Progenitor cell of endocrine pancreas (in vitro differentiated cells): ENCODE measurements at regions not wholly inside any gene's neighbourhood (a gene's known extent, or its start where the extent isn't known, plus 50 kb on each side); places are given as distances from the start of the nearest gene placed in this dataset.

ENCODE experiments used
- DNase-seq: peaks from one replicate; pipeline ENCODE4 v3.0.0; 2021; ENCODE audit warnings: low spot score; ENCODE audit not compliant: unreplicated experiment
- H3K27ac Mint-ChIP-seq: 2 replicates; pipeline ENCODE4 v1.8.0; 2021; ENCODE audit warnings: mild to moderate bottlenecking, moderate library complexity, mixed read lengths
- H3K27me3 Mint-ChIP-seq: 2 replicates; pipeline ENCODE4 v1.8.0; 2021; ENCODE audit warnings: mixed read lengths
- H3K36me3 Mint-ChIP-seq: 2 replicates; pipeline ENCODE4 v1.8.0; 2022; ENCODE audit warnings: mixed read lengths; ENCODE audit not compliant: insufficient read depth
- H3K4me1 Mint-ChIP-seq: 2 replicates; pipeline ENCODE4 v1.8.0; 2021; ENCODE audit warnings: low read depth, mixed read lengths
- H3K4me3 Mint-ChIP-seq: 2 replicates; pipeline ENCODE4 v1.8.0; 2021; ENCODE audit warnings: low read depth, mild to moderate bottlenecking, moderate library complexity, mixed read lengths
- H3K9me3 Mint-ChIP-seq: 2 replicates; pipeline ENCODE4 v1.8.0; 2021; ENCODE audit warnings: low read depth, mixed read lengths
- TF ChIP-seq, protein P1 (sequence below): fragments of 200-600 bp; sonication (generic); IDR thresholded peaks from one replicate; pipeline ENCODE4 v1.5.0; 2021; ENCODE audit warnings: antibody characterized with exemption, mild to moderate bottlenecking; ENCODE audit not compliant: unreplicated experiment

DNA sequence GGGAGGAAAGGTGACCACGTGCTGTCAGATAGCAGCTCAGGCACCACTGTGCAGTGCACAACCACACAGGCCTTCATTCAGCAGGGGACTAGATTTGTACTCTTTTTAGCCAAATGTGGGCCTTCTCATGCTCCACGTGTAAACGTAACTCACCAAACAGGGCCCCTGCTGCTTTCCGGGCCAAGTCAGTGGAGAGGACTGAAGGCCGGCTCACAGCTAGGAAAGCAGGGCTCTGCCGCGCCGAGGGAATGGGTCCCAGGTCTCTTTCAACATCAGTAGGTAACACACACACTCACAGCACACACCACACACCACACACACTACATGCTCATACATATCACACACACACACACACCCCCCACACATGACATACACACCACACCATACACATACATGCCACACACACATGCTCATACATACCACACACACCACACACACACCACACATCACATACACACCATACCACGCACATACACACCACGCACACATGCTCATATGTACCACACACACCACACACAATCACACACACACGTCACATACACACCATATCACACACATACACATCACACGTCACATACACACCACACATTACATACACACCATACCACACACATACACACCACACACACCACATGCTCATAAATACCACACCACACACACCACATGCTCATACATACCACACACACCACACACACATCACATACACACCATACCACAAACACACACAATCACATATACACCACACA, 124.0 kb upstream of the ERG start:
- TF ChIP-seq, protein P1, sequence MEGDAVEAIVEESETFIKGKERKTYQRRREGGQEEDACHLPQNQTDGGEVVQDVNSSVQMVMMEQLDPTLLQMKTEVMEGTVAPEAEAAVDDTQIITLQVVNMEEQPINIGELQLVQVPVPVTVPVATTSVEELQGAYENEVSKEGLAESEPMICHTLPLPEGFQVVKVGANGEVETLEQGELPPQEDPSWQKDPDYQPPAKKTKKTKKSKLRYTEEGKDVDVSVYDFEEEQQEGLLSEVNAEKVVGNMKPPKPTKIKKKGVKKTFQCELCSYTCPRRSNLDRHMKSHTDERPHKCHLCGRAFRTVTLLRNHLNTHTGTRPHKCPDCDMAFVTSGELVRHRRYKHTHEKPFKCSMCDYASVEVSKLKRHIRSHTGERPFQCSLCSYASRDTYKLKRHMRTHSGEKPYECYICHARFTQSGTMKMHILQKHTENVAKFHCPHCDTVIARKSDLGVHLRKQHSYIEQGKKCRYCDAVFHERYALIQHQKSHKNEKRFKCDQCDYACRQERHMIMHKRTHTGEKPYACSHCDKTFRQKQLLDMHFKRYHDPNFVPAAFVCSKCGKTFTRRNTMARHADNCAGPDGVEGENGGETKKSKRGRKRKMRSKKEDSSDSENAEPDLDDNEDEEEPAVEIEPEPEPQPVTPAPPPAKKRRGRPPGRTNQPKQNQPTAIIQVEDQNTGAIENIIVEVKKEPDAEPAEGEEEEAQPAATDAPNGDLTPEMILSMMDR, result no peak
- Mint-ChIP-seq H3K4me1 (no peaks in the 10 kb centered on the region), H3K27ac (no peak overlapping the region), H3K36me3 (no peaks in the 10 kb centered on the region), H3K4me3 (no peak overlapping the region), H3K27me3 (peaks cover 3% of the 10 kb centered on the region), H3K9me3 (no peaks in the 10 kb centered on the region)
- DNase-seq, result no peak

- TF ChIP-seq, protein P1, result no peak
- Mint-ChIP-seq H3K9me3 (no peaks in the 10 kb centered on the region), H3K36me3 (no peaks in the 10 kb centered on the region), H3K4me3 (no peak overlapping the region), H3K27me3 (peaks cover 3% of the 10 kb centered on the region), H3K4me1 (no peaks in the 10 kb centered on the region), H3K27ac (no peak overlapping the region)
- no peak for DNase-seq
Observed at GRCh38 chr21:38622827-38623209, 124.5 kb upstream of the ERG start.

DNA sequence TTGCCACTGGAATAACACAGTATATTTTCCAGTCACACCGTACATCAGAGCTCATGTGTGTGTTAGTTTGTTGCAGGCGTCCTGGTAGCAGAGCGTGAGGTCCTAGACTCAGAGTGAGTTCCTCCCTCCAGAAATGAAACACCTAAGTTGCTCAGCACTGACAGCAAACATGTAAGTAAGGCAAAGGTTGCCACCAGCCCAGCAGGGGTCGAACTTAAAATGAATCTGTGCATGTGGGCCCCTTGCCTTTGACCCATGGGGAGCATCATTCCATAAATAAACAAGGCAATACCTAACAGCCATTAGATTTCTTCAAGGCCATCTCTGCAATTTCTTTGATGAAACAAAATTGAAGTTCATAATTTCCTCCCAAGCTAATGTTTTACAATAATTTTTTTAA, 125.3 kb upstream of the ERG start:
- Mint-ChIP-seq H3K27ac (no peak overlapping the region), H3K4me3 (no peak overlapping the region), H3K4me1 (no peaks in the 10 kb centered on the region), H3K27me3 (peaks cover 3% of the 10 kb centered on the region), H3K9me3 (no peaks in the 10 kb centered on the region), H3K36me3 (no peaks in the 10 kb centered on the region)
- no peak for DNase-seq
- TF ChIP-seq, protein P1, result no peak

DNA sequence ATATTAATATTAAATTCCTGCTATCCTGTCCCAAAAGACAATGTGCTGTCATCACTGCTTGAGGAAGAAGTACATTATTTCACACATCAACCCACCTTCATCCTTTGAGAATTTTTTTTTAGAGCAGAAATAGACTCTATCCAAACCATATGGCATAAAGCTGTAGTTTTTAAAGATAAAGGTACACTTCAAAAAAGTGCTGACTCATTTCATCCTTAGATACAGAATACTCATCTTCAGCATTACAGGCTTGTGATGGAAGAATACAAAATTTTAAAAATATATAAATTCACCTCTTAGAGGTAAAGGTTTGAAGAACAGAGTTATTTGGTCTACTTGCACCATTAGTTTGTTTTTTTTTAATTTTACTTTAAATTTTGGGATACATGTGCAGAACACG, 126.7 kb upstream of the ERG start:
- no peaks in the 10 kb centered on the region for H3K36me3 Mint-ChIP-seq
- TF ChIP-seq, protein P1, result no peak
- no peaks in the 10 kb centered on the region for H3K4me1 Mint-ChIP-seq

GRCh38 chr21:38626306-38626705, 128.0 kb upstream of the ERG start:
- no peaks in the 10 kb centered on the region for H3K4me1 Mint-ChIP-seq
- H3K4me3 Mint-ChIP-seq, result no peak overlapping the region
- peaks cover 10% of the 10 kb centered on the region for H3K9me3 Mint-ChIP-seq
- H3K27ac Mint-ChIP-seq, result no peak overlapping the region
- no peaks in the 10 kb centered on the region for H3K27me3 Mint-ChIP-seq
- DNase-seq, result no peak
- TF ChIP-seq, protein P1, result no peak
- no peaks in the 10 kb centered on the region for H3K36me3 Mint-ChIP-seq

More for the DNA sequence above, 126.7 kb upstream of the ERG start:
- H3K27ac Mint-ChIP-seq, result no peak overlapping the region
- H3K27me3 Mint-ChIP-seq, result no peaks in the 10 kb centered on the region
- H3K4me3 Mint-ChIP-seq, result no peak overlapping the region
- peaks cover 7% of the 10 kb centered on the region for H3K9me3 Mint-ChIP-seq
- no peak for DNase-seq
